ENCODE measurements at regions not wholly inside any gene's neighbourhood (a gene's known extent, or its start where the extent isn't known, plus 50 kb on each side); places are given as distances from the start of the nearest gene placed in this dataset.
A peak's percentile ranks its signal among the peaks of the same experiment; 100 is the strongest.

DNA sequence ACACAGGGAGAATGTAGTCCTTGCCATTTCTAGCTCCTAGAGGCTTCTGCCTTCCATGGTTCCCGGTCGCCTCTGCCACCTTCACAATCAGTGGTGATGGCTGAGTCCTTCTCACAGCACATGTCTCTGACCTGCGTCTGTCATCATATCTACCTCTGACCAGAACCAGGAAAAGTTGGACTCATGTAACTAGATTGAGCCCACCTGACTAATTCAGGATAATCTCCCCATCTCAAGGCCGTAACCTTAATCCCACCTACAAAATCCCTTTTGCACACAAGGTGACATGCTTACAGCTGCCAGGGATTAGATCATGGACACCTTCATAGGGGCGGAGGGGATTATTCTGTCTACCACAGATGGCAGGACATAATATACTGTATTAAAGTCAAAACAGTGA, 375.6 kb downstream of the ICE1 start:
- DNase-seq (ENCODE audit: low spot score) = no peak

- no peak for DNase-seq (ENCODE audit: low spot score)
These were observed 372.7 kb downstream of the ICE1 start for GRCh38 chr5:5795074-5795771.

DNA sequence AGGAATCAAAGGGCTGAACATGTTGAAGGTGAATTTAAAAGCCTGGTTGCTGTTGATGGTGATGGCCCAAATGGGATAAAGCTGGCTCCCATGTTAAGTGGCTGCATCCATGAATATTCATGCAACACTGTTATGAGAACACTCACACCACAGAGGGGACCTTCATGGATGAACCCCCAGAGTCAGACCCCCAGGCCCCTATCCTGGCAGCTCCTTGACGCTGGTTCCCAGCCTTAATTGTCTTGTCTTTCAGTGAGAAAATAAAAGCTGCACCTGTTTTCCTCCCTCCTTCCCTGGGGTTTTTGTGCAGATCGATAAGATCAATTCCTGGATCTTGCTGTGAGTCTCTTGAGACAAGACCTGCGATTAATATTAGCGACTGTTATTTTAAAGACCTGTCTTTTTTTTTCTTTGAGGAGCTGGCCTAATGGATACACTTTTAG, 371.7 kb downstream of the ICE1 start:
- DNase-seq (ENCODE audit: low spot score) = no peak

DNA sequence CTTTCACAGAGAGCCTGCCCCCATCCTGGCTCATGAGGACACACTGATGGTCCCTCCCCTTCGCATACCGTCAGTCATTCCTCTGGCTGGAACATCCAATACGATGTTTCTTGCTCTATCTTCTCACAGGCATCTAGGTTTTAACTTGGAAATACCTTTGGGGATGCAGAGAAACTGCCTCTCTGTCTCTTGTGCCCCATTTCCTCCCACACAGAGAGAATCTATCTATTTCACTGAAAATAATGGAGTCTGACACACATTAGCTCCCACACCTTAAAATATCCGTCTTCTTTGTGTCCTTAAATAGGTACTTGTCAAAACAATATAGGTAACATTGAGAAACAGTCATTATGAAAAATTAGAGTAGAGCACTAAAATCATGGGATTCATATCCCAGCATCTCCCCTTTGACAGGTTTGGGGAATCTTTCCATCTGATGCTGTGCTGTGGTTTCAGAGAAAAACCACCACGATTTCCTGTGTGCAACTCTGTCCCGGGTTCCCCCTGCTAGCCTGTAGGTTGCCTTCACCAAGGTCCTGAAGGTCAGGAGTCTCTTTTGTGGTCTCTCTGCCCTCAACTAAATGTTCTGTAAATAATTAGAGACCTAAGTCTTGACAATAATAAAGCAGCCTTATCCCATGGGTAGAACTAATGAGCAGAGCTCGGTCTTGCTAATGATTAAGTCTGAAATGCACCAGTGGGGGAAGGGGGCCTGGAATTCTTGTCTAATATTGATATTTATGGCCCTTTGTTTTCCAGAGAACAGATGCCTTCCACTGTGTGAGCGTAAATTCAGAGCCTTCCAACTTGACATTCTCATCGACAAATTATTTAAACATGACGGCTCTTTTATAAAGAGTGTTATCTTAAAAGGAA, 371.0 kb downstream of the ICE1 start:
- DNase-seq (ENCODE audit: low spot score) = peak; percentile 14

DNA sequence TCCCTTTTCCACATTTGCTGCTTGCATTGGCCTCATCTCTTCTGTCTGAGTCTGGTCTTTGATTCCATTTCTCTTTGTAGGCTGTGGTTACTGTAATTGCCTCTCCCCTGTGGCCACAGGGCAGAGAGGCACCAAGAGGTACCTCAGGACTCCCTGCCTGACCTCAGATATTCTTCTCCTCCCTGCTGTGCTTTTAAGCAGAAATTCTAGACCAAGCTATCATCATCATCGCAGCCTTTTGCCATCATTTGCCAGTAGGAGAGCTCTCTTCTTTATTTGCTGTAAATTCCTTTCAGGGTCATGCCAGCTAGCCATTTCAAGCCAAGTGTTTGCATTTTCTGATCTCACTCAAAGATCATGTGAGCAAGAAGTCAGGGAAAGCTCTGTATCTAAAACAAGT, 369.6 kb downstream of the ICE1 start:
- peak; percentile 13 for DNase-seq (ENCODE audit: low spot score)

GRCh38 chr5:5788793-5789192, 366.3 kb downstream of the ICE1 start:
- DNase-seq (ENCODE audit: low spot score) = no peak

- no peak for DNase-seq (ENCODE audit: low spot score)
These were observed 364.9 kb downstream of the ICE1 start for GRCh38 chr5:5787373-5787772.

GRCh38 chr5:5784101-5784500, 361.6 kb downstream of the ICE1 start:
- no peak for DNase-seq (ENCODE audit: low spot score)

DNA sequence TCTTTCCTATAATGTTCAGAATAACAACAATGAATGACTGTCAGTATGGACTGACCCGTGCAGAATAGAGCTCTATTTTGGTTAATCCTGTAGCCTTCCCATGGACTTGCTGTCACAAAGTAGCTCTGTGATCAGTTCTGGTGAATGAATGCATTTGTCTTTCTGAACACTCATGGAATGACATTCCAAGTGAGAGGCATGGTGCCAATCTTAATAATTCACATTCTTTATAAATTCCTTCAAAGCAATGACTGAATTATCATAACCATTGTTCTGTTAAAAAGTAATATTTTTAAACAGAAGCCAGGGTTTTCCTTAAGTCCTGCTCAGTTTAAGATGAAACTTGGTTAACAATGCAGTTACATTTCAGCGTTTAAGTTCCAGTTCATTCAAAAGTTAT, 360.5 kb downstream of the ICE1 start:
- DNase-seq (ENCODE audit: low spot score) = no peak

DNA sequence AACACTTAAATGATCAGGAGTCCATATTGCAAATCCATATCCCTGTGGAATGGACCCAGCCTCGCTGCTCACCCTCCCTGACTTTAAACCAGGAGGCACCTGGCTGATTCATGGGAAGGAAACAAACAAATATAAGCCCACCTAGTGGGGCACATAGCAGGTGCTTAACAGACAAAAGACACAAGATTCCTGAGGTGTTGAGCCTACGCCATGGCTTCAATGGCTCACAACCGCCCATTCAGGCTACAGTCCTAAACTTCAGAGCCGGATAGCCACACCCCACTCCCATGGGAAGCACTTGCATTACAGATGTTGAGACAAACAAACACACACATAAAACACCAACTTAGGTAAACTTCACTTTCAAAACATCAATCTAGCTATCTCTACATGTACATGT, 359.9 kb downstream of the ICE1 start:
- no peak for DNase-seq (ENCODE audit: low spot score)

DNA sequence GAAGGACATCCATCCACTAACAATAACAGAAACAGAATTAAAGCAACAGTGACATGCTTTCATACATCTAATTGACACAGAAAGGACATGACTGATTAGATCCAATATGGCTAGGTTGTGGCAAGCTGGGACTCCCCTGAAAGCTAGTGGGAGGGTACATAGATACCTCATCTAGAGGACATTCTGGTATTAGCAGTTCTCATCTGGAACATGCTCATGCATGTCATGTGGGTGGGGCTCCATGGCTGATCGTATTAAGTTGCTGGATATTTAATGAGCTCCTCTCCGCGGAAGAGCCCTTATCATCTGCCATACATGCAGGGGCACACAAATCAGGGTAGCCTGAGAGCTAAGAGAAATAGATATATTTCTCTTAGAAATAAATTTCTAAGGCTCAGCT, 358.9 kb downstream of the ICE1 start:
- DNase-seq (ENCODE audit: low spot score) = no peak

DNA sequence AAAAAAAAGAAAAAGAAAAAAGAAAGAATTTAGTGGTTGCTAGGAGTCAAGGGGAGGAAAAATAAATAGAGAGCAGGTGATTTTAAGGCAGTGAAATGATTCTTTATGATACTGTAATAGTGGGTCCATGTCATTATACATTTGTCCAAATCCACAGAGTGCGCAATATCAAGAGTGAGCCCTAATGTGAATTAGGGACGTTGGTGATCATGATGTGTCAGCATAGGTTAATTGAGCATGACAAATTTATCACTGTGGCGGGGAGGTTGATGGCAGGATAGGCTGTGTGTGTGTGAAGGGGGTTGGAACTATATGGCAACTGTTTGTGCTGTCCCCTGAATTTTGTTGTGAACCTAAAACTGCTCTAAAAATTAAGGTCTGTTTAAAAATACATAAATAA, 357.8 kb downstream of the ICE1 start:
- no peak for DNase-seq (ENCODE audit: low spot score)

DNA sequence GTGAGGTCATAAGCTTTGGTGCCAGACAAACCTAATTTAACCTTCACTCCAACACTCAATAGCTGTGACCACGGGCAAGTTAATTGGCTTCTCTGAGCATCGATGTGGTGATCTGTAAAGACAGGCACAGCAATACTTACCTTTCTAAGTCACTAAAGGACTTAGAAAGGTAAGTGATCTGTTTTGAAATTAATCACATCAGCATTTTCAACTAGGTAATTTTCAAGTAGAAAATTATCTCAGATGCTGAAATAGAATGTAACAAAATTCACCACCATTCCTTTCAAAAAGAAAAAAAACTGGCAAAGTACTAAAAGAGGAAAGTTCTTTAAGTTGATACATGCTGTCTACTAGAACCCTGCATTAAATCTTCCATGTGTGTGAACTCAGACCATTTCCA, 354.5 kb downstream of the ICE1 start:
- no peak for DNase-seq (ENCODE audit: low spot score)

DNA sequence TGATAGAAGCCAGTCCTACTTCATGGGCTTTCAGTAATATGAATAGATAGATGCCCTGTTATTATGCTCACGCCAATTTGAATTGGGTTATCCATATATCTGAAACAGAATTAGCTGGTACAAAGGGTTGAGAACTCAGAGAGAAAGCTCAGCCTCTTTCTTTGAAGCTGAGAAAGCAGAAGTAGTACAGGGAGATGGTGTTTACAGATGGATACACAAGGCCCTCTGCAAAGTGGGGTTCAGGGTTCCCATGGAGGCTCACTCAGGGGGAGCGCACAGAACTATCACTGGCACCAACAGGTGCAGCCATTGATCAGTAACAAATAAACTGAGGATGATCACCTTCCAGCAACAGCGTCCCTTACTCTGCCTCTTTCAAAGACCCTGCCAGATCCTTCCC, 349.7 kb downstream of the ICE1 start:
- no peak for DNase-seq (ENCODE audit: low spot score)

- no peak for DNase-seq (ENCODE audit: low spot score)
These were observed 348.3 kb downstream of the ICE1 start for GRCh38 chr5:5770825-5771224.

DNA sequence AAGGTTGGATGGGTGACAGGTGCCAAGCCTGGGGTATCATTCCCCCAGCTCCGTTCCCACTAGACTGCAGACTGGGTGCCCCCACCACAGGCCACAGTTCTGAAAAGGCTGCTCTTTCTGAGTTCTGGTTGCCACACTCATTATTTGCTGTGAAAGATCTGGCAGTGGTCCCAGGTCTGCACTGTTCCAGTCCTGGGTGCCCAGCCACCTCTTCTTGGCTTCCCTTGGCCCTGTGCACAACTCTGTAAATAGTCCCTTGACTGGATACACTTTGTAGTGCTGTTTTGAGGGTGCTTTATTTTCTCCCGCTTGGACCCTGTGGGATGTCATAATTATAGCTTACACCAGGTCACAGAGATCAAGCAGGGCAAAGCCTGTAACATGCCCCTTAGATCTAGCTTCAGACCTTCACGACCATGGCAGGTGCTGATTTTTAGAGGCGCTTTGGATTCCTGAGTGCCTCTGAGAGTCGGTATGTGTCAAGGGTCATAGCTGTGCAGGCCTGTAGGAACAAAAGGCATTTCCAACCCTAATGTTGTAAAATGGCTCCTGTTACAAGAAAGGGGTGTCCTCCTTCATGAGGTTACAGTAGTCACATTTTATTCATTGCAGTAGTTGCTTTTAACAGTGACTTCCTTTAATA, 344.9 kb downstream of the ICE1 start:
- DNase-seq (ENCODE audit: low spot score) = no peak

GRCh38 chr5:5765066-5765850, 342.8 kb downstream of the ICE1 start:
- DNase-seq (ENCODE audit: low spot score) = no peak

- DNase-seq (ENCODE audit: low spot score) = no peak
These were observed 341.8 kb downstream of the ICE1 start for GRCh38 chr5:5764246-5764645.

DNA sequence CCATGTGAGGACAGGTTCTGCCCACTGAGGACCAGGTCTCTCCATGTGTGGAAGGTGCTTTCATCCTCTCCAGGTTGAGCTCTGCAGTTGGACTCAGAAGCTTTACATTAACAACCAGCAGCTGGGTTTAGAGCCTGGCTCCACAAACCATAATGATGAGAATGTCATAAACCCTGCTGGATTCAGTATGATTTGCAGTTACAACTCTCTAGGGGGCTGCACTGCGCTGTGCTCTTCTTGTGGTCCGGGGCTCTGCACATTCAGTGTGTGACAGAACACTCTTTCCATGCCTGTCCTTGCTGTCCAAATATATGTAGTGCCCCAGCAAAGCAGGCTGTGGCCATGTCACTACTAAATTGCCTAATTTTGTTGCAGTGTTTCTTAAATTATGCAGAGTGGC, 334.3 kb downstream of the ICE1 start:
- DNase-seq (ENCODE audit: low spot score) = no peak

- DNase-seq (ENCODE audit: low spot score) = no peak
These were observed 333.4 kb downstream of the ICE1 start for GRCh38 chr5:5755888-5756287.

DNA sequence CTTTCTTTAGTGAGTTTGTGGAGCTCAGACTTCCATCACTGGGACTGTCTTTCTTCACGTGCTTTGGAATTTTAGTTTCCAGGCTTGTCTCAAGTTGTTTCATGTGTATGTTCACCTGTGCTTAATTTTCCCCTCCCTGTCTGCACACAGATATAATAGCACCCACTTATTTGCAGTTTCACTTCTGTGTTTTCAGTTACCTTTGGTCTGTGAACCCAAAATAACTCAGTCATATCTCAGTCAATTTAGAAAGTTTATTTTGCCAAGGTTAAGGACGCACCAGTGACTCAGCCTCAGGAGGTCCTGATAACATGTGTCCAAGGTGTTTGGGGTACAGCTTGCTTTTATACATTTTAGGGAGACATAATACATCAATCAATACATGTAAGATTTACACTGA, 330.4 kb downstream of the ICE1 start:
- DNase-seq (ENCODE audit: low spot score) = no peak

DNA sequence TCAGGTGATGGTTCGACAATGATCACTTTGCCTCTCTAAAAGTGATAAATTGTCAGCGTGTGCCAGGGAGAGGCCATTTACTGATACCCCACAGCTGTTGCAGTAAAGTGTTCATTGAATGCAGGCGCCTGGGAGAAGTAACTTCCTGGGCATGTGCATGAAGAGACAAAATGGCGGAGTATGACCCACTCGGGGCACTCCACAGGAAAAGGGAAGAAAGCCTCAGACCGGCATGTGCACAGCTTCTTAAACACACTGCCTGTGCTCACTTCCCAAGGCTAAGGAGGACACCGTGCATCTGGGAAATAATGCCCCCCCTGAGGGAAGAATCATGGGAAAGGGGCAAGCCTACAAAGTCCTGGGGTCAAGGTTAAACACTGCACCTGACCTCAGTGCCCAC, 329.5 kb downstream of the ICE1 start:
- no peak for DNase-seq (ENCODE audit: low spot score)
